ENCODE measurements at regions not wholly inside any gene's neighbourhood (a gene's known extent, or its start where the extent isn't known, plus 50 kb on each side); places are given as distances from the start of the nearest gene placed in this dataset.

GRCh38 chr4:156100651-156101050 lies 147.0 kb upstream of the CTSO start:
- H3K27me3 Mint-ChIP-seq (ENCODE audit: insufficient read depth), result no peaks in the 10 kb centered on the region
- no peak overlapping the region for H3K27ac Mint-ChIP-seq
- H3K36me3 Mint-ChIP-seq (ENCODE audit: low read depth), result no peaks in the 10 kb centered on the region
- DNase-seq, result no peak
- H3K4me3 Mint-ChIP-seq, result no peak overlapping the region
- H3K9me3 Mint-ChIP-seq, result no peaks in the 10 kb centered on the region
- H3K4me1 Mint-ChIP-seq (ENCODE audit: low read depth), result no peaks in the 10 kb centered on the region
- no peak for TF ChIP-seq CTCF (IDR thresholded peaks at IDR 0.05)

GRCh38 chr4:156098805-156099204 lies 145.1 kb upstream of the CTSO start:
- no peak for TF ChIP-seq CTCF (IDR thresholded peaks at IDR 0.05)
- Mint-ChIP-seq H3K9me3 (no peaks in the 10 kb centered on the region), H3K4me1 (ENCODE audit: low read depth) (no peaks in the 10 kb centered on the region), H3K36me3 (ENCODE audit: low read depth) (no peaks in the 10 kb centered on the region), H3K27ac (no peak overlapping the region), H3K4me3 (no peak overlapping the region), H3K27me3 (ENCODE audit: insufficient read depth) (no peaks in the 10 kb centered on the region)
- DNase-seq, result no peak

- Mint-ChIP-seq H3K27me3 (ENCODE audit: insufficient read depth) (no peaks in the 10 kb centered on the region; the same call in 1 of the 2 replicates), H3K9me3 (no peaks in the 10 kb centered on the region), H3K4me3 (no peak overlapping the region), H3K36me3 (ENCODE audit: low read depth) (no peaks in the 10 kb centered on the region), H3K27ac (no peak overlapping the region), H3K4me1 (ENCODE audit: low read depth) (no peaks in the 10 kb centered on the region)
- no peak for DNase-seq
- TF ChIP-seq CTCF (IDR thresholded peaks at IDR 0.05), result no peak
Measured at GRCh38 chr4:156085100-156085499, 131.4 kb upstream of the CTSO start.

- TF ChIP-seq CTCF (IDR thresholded peaks at IDR 0.05), result no peak
- no peaks in the 10 kb centered on the region for H3K36me3 Mint-ChIP-seq (ENCODE audit: low read depth)
- no peak for DNase-seq
- no peak overlapping the region for H3K27ac Mint-ChIP-seq
- no peaks in the 10 kb centered on the region for H3K4me1 Mint-ChIP-seq (ENCODE audit: low read depth)
- no peaks in the 10 kb centered on the region; the same call in 1 of the 2 replicates for H3K27me3 Mint-ChIP-seq (ENCODE audit: insufficient read depth)
- no peaks in the 10 kb centered on the region for H3K9me3 Mint-ChIP-seq
- no peak overlapping the region for H3K4me3 Mint-ChIP-seq
Measured at GRCh38 chr4:156084373-156084772, 130.7 kb upstream of the CTSO start.

GRCh38 chr4:156073976-156074375 lies 120.3 kb upstream of the CTSO start:
- H3K27me3 Mint-ChIP-seq (ENCODE audit: insufficient read depth), result no peaks in the 10 kb centered on the region
- no peak for TF ChIP-seq CTCF (IDR thresholded peaks at IDR 0.05)
- H3K36me3 Mint-ChIP-seq (ENCODE audit: low read depth), result no peaks in the 10 kb centered on the region
- no peaks in the 10 kb centered on the region for H3K4me1 Mint-ChIP-seq (ENCODE audit: low read depth)
- no peak overlapping the region for H3K4me3 Mint-ChIP-seq
- no peak overlapping the region for H3K27ac Mint-ChIP-seq
- DNase-seq, result no peak
- 0 out of 2 replicates have a peak, but pooled peaks cover 7% of the 10 kb centered on the region for H3K9me3 Mint-ChIP-seq

GRCh38 chr4:156060661-156061060 lies 107.0 kb upstream of the CTSO start:
- Mint-ChIP-seq H3K9me3 (no peaks in the 10 kb centered on the region), H3K27ac (no peak overlapping the region), H3K36me3 (ENCODE audit: low read depth) (no peaks in the 10 kb centered on the region), H3K27me3 (ENCODE audit: insufficient read depth) (no peaks in the 10 kb centered on the region; the same call in 1 of the 2 replicates), H3K4me3 (no peak overlapping the region), H3K4me1 (ENCODE audit: low read depth) (no peaks in the 10 kb centered on the region)
- TF ChIP-seq CTCF (IDR thresholded peaks at IDR 0.05), result no peak
- no peak for DNase-seq

All from HFFc6 (cell line).